GM23338 (cell line): ENCODE measurements at regions not wholly inside any gene's neighbourhood (a gene's known extent, or its start where the extent isn't known, plus 50 kb on each side); places are given as distances from the start of the nearest gene placed in this dataset.

Experiments used
- ATAC-seq: fragments of 200-7000 bp; cut with Tn5 transposase; 3 replicates; pipeline ENCODE4 v1.9.1; 2020
- DNase-seq: peaks from one replicate; pipeline ENCODE4 v3.0.0-alpha.2; 2015; ENCODE audit warnings: low spot score
- H2AFZ ChIP-seq: fragments of 200-600 bp; sonication (generic); 2 replicates; pipeline ENCODE4 v1.8.0; 2016; ENCODE audit warnings: antibody characterized with exemption, mild to moderate bottlenecking, moderate library complexity
- H3F3A ChIP-seq: fragments of 200-600 bp; sonication (generic); replicated peaks from 2 replicates; pipeline ENCODE4 v1.8.0; 2017; ENCODE audit warnings: antibody characterized with exemption, mixed run types, low read depth
- H3K27ac ChIP-seq: fragments of 200-600 bp; sonication (generic); 2 replicates; pipeline ENCODE4 v1.6.1; 2016; ENCODE audit warnings: low read depth
- H3K27me3 ChIP-seq: fragments of 200-600 bp; sonication (generic); 2 replicates; pipeline ENCODE4 v1.8.0; 2016; ENCODE audit warnings: mild to moderate bottlenecking, mixed run types, moderate library complexity; ENCODE audit not compliant: insufficient read depth
- H3K36me3 ChIP-seq: fragments of 200-600 bp; sonication (generic); 2 replicates; pipeline ENCODE4 v1.8.0; 2016; ENCODE audit warnings: mild to moderate bottlenecking; ENCODE audit not compliant: insufficient read depth
- H3K4me1 ChIP-seq: fragments of 200-600 bp; sonication (generic); 2 replicates; pipeline ENCODE4 v1.8.0; 2016; ENCODE audit warnings: mild to moderate bottlenecking, moderate library complexity; ENCODE audit not compliant: insufficient read depth
- H3K4me2 ChIP-seq: fragments of 200-600 bp; sonication (generic); 2 replicates; pipeline ENCODE4 v1.7.1; 2017; ENCODE audit warnings: mixed run types
- H3K4me3 ChIP-seq: fragments of 200-600 bp; sonication (generic); 2 replicates; pipeline ENCODE4 v1.6.1; 2016; ENCODE audit warnings: mixed run types
- H3K79me2 ChIP-seq: fragments of 200-600 bp; sonication (generic); replicated peaks from 2 replicates; pipeline ENCODE4 v1.8.0; 2017; ENCODE audit warnings: mild to moderate bottlenecking; ENCODE audit not compliant: insufficient read depth
- H3K9me2 ChIP-seq: fragments of 200-600 bp; sonication (generic); 2 replicates; pipeline ENCODE4 v1.8.0; 2017; ENCODE audit not compliant: insufficient read depth
- H4K20me1 ChIP-seq: fragments of 200-600 bp; sonication (generic); replicated peaks from 2 replicates; pipeline ENCODE4 v1.8.0; 2017; ENCODE audit warnings: mild to moderate bottlenecking; ENCODE audit not compliant: insufficient read depth
- H3K27ac Mint-ChIP-seq: 2 replicates; pipeline ENCODE4 v1.8.0; 2020; ENCODE audit warnings: inconsistent platforms, mild to moderate bottlenecking, moderate library complexity, mixed read lengths
- H3K27me3 Mint-ChIP-seq: 3 replicates; pipeline ENCODE4 v1.8.0; 2022; ENCODE audit warnings: low read depth, mild to moderate bottlenecking, moderate library complexity, mixed read lengths, inconsistent platforms; ENCODE audit not compliant: insufficient read depth, poor library complexity
- H3K36me3 Mint-ChIP-seq: 3 replicates; pipeline ENCODE4 v1.8.0; 2021; ENCODE audit warnings: low read depth, mild to moderate bottlenecking, inconsistent platforms, moderate library complexity, mixed read lengths
- H3K4me1 Mint-ChIP-seq: 3 replicates; pipeline ENCODE4 v1.8.0; 2020; ENCODE audit warnings: mild to moderate bottlenecking, inconsistent platforms, mixed read lengths
- H3K4me3 Mint-ChIP-seq: 3 replicates; pipeline ENCODE4 v1.8.0; 2021; ENCODE audit warnings: moderate library complexity, mild to moderate bottlenecking, inconsistent platforms, mixed read lengths
- H3K9me3 Mint-ChIP-seq: 3 replicates; pipeline ENCODE4 v1.8.0; 2020; ENCODE audit warnings: moderate library complexity, mild to moderate bottlenecking, inconsistent platforms, mixed read lengths
- CREB1 ChIP-seq: fragments of 250-450 bp; sonication (Bioruptor Pico); IDR thresholded peaks from 2 replicates; pipeline ENCODE4 v1.5.0; 2020; ENCODE audit warnings: low read depth, mild to moderate bottlenecking, moderate library complexity
- CTCF ChIP-seq, 2 experiments: fragments of 200-600 bp in 1 of 2; sonication (generic) in 1 of 2; conservative IDR thresholded peaks; 2 replicates each; pipeline versions ENCODE4 v1.5.1 to v1.6.1; 2016 to 2017; ENCODE audit warnings: antibody characterized with exemption in 2 of 2, low read depth in 2 of 2, mild to moderate bottlenecking in 2 of 2, moderate library complexity in 1 of 2
- EZH2 ChIP-seq: fragments of 200-600 bp; sonication (generic); IDR thresholded peaks from one replicate; pipeline ENCODE4 v1.8.0; 2017; ENCODE audit warnings: antibody characterized with exemption, mild to moderate bottlenecking, low read depth; ENCODE audit not compliant: unreplicated experiment
- JUNB ChIP-seq: IDR thresholded peaks from one replicate; pipeline ENCODE4 v1.6.1; 2016; ENCODE audit warnings: antibody characterized with exemption; ENCODE audit not compliant: unreplicated experiment
- NANOG ChIP-seq: IDR thresholded peaks from 2 replicates; pipeline ENCODE4 v1.6.1; 2016; ENCODE audit warnings: antibody characterized with exemption, borderline replicate concordance
- POLR2AphosphoS5 ChIP-seq: IDR thresholded peaks from 2 replicates; pipeline ENCODE4 v1.6.1; 2016; ENCODE audit warnings: antibody characterized with exemption, low read depth
- REST ChIP-seq: IDR thresholded peaks from one replicate; pipeline ENCODE4 v1.6.1; 2018; ENCODE audit warnings: antibody characterized with exemption; ENCODE audit not compliant: unreplicated experiment
- STAT1 ChIP-seq: IDR thresholded peaks from one replicate; pipeline ENCODE4 v1.6.1; 2016; ENCODE audit warnings: antibody characterized with exemption; ENCODE audit not compliant: unreplicated experiment
- ZNF114 ChIP-seq: fragments of 250-450 bp; sonication (Bioruptor Pico); IDR thresholded peaks from 2 replicates; pipeline ENCODE4 v1.5.0; 2020; ENCODE audit warnings: mild to moderate bottlenecking, moderate library complexity
- ZNF331 ChIP-seq: fragments of 250-450 bp; sonication (Bioruptor Pico); IDR thresholded peaks from 2 replicates; pipeline ENCODE4 v1.5.0; 2020; ENCODE audit warnings: low read depth, mild to moderate bottlenecking, moderate library complexity
- TF ChIP-seq, protein P1 (sequence below): IDR thresholded peaks from 2 replicates; pipeline ENCODE4 v1.6.1; 2016; ENCODE audit warnings: antibody characterized with exemption

GRCh38 chr15:29613951-29614382 is 208.3 kb downstream of the TJP1 start:
- H3K9me3 Mint-ChIP-seq: peaks cover 5% of the 10 kb centered on the region; the same call in 2 of the 3 replicates
- no peaks in the 10 kb centered on the region for H3F3A ChIP-seq

GRCh38 chr15:29612701-29613100 is 209.6 kb downstream of the TJP1 start:
- no peak for ATAC-seq
- Histone ChIP-seq H3F3A (no peaks in the 10 kb centered on the region), H4K20me1 (no peaks in the 10 kb centered on the region), H3K79me2 (no peaks in the 10 kb centered on the region), H3K36me3 (no peaks in the 10 kb centered on the region), H3K4me3 (no peak overlapping the region), H3K27me3 (no peaks in the 10 kb centered on the region), H3K4me1 (peaks cover 26% of the 10 kb centered on the region), H2AFZ (no peak overlapping the region), H3K27ac (peak overlapping the region; percentile 24; the same call in 1 of the 2 replicates), H3K9me2 (peaks cover 21% of the 10 kb centered on the region), H3K4me2 (no peak overlapping the region)
- DNase-seq: peak; percentile 3
- Mint-ChIP-seq H3K4me1 (peaks cover 39% of the 10 kb centered on the region), H3K27me3 (peaks cover 13% of the 10 kb centered on the region), H3K9me3 (peaks cover 5% of the 10 kb centered on the region; the same call in 1 of the 3 replicates), H3K4me3 (no peak overlapping the region), H3K36me3 (peaks cover 3% of the 10 kb centered on the region; the same call in 1 of the 3 replicates), H3K27ac (no peak overlapping the region)
- TF ChIP-seq NANOG: no peak
- no peak for TF ChIP-seq POLR2AphosphoS5
- no peak for TF ChIP-seq STAT1
- no peak for TF ChIP-seq ZNF114 (CRISPR knock-in tag)
- TF ChIP-seq CTCF (conservative IDR thresholded peaks at IDR 0.05; ENCODE audit: low read depth in 2 of 2): no peak
- no peak for TF ChIP-seq EZH2
- no peak for TF ChIP-seq CREB1 (CRISPR knock-in tag)
- TF ChIP-seq JUNB: no peak
- no peak for TF ChIP-seq REST
- no peak for TF ChIP-seq ZNF331 (CRISPR knock-in tag)
- TF ChIP-seq, protein P1, sequence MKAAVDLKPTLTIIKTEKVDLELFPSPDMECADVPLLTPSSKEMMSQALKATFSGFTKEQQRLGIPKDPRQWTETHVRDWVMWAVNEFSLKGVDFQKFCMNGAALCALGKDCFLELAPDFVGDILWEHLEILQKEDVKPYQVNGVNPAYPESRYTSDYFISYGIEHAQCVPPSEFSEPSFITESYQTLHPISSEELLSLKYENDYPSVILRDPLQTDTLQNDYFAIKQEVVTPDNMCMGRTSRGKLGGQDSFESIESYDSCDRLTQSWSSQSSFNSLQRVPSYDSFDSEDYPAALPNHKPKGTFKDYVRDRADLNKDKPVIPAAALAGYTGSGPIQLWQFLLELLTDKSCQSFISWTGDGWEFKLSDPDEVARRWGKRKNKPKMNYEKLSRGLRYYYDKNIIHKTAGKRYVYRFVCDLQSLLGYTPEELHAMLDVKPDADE: no peak

More at GRCh38 chr15:29613951-29614382, 208.3 kb downstream of the TJP1 start:
- TF ChIP-seq CTCF (conservative IDR thresholded peaks at IDR 0.05; ENCODE audit: low read depth in 2 of 2) (peak; percentile 62 to 86), JUNB (no peak)
- Mint-ChIP-seq H3K4me1 (peaks cover 31% of the 10 kb centered on the region), H3K27me3 (peaks cover 6% of the 10 kb centered on the region), H3K36me3 (peaks cover 3% of the 10 kb centered on the region; the same call in 1 of the 3 replicates), H3K4me3 (no peak overlapping the region), H3K27ac (no peak overlapping the region)
- DNase-seq: peak; percentile 73
- Histone ChIP-seq H3K36me3 (no peaks in the 10 kb centered on the region), H3K27me3 (no peaks in the 10 kb centered on the region), H3K79me2 (no peaks in the 10 kb centered on the region), H2AFZ (peak overlapping the region; percentile 90), H3K9me2 (peaks cover 21% of the 10 kb centered on the region), H3K4me1 (peaks cover 22% of the 10 kb centered on the region), H3K4me3 (no peak overlapping the region), H3K4me2 (no peak overlapping the region), H4K20me1 (no peaks in the 10 kb centered on the region), H3K27ac (no peak overlapping the region)
- ATAC-seq: peak; percentile 55
